Panc1 (cell line): ENCODE measurements at regions not wholly inside any gene's neighbourhood (a gene's known extent, or its start where the extent isn't known, plus 50 kb on each side); places are given as distances from the start of the nearest gene placed in this dataset.

Source experiments
- ATAC-seq: fragments of 200-7000 bp; cut with Tn5 transposase; 2 replicates; pipeline ENCODE4 v1.9.1; 2020; ENCODE audit warnings: mild to moderate bottlenecking, moderate library complexity
- BruUV-seq: library from RNA; stranded (reverse); fragments of 400-500 nt; replicated peaks from 2 replicates; lab custom pipeline; 2021; lab: Mats Ljungman, UMichigan
- CTCF ChIA-PET: fragments of 300-600 bp; sonication (Branson Sonifier 250); formaldehyde crosslinking; loops from one replicate; lab custom pipeline; 2022; ENCODE audit warnings: antibody characterized with exemption; lab: Charles Lee
- POLR2A ChIA-PET: fragments of 300-600 bp; sonication (Branson Sonifier 250); formaldehyde crosslinking; loops from one replicate; lab custom pipeline; 2022; ENCODE audit warnings: antibody characterized with exemption; lab: Charles Lee
- DNase-seq: peaks from one replicate; pipeline ENCODE4 v3.0.0-alpha.2; 2010; ENCODE audit warnings: low read depth, low spot score
- H3K27ac ChIP-seq: 2 replicates; pipeline ENCODE4 v1.5.1; 2011; ENCODE audit warnings: mild to moderate bottlenecking, low read length, inconsistent platforms
- H3K27me3 ChIP-seq: fragments of 200-500 bp; sonication (Bioruptor generic); 2 replicates; pipeline ENCODE4 v1.6.0; 2014; ENCODE audit warnings: low read length, inconsistent platforms; ENCODE audit not compliant: control insufficient read depth, insufficient read depth
- H3K36me3 ChIP-seq: fragments of 200-500 bp; sonication (Bioruptor generic); 2 replicates; pipeline ENCODE4 v1.5.1; 2014; ENCODE audit warnings: inconsistent platforms, mild to moderate bottlenecking, low read length, moderate library complexity; ENCODE audit not compliant: control insufficient read depth, insufficient read depth
- H3K4me1 ChIP-seq: 2 replicates; pipeline ENCODE4 v1.5.1; 2011; ENCODE audit warnings: inconsistent platforms, mild to moderate bottlenecking, low read length, moderate library complexity; ENCODE audit not compliant: control insufficient read depth, insufficient read depth
- H3K4me3 ChIP-seq, 2 experiments: 2 replicates each; pipeline ENCODE4 v1.5.1; 2011 to 2012; ENCODE audit warnings: low read depth in 2 of 2, low read length in 2 of 2, mild to moderate bottlenecking in 2 of 2, inconsistent platforms in 1 of 2, moderate library complexity in 1 of 2
- H3K9me3 ChIP-seq: fragments of 200-500 bp; sonication (Bioruptor generic); 2 replicates; pipeline ENCODE4 v1.5.1; 2014; ENCODE audit warnings: low read depth, mild to moderate bottlenecking, inconsistent platforms, low read length, moderate library complexity; ENCODE audit not compliant: control insufficient read depth, insufficient read depth
- POLR2AphosphoS5 ChIP-seq: IDR thresholded peaks from 2 replicates; pipeline ENCODE4 v1.6.1; 2012; ENCODE audit warnings: mild to moderate bottlenecking, low read depth, low read length, moderate library complexity
- REST ChIP-seq, 2 experiments: IDR thresholded peaks; 2 replicates each; pipeline ENCODE4 v1.6.1; 2011 to 2012; ENCODE audit warnings: low read depth in 2 of 2, control low read depth in 1 of 2, low read length in 1 of 2, mild to moderate bottlenecking in 1 of 2, moderate library complexity in 1 of 2; ENCODE audit not compliant: insufficient read depth in 1 of 2
- SIN3A ChIP-seq: IDR thresholded peaks from 2 replicates; pipeline ENCODE4 v1.6.1; 2012; ENCODE audit warnings: low read depth, mild to moderate bottlenecking, low read length, moderate library complexity, borderline replicate concordance; ENCODE audit not compliant: insufficient read depth
- TCF7L2 ChIP-seq: IDR thresholded peaks from 2 replicates; pipeline ENCODE4 v1.6.1; 2011; ENCODE audit warnings: mild to moderate bottlenecking, low read depth, low read length, inconsistent platforms
- in situ Hi-C: cut with HindIII; loops from 2 replicates; pipeline ENCODE4 v1.10.0; 2016; ENCODE audit warnings: low sequenced_read_pairs, low pct_unique_long_range_greater_than_20kb
- intact Hi-C: fragments of 100-400 bp; cut with micrococcal nuclease; formaldehyde crosslinking; loops from one replicate; pipeline ENCODE4 v1.10.0; 2022; ENCODE audit not compliant: unreplicated experiment
- TF ChIP-seq, protein P1 (sequence below): fragments of 450-650 bp; IDR thresholded peaks from 2 replicates; pipeline ENCODE4 v1.5.1; 2017; ENCODE audit warnings: mild to moderate bottlenecking

DNA sequence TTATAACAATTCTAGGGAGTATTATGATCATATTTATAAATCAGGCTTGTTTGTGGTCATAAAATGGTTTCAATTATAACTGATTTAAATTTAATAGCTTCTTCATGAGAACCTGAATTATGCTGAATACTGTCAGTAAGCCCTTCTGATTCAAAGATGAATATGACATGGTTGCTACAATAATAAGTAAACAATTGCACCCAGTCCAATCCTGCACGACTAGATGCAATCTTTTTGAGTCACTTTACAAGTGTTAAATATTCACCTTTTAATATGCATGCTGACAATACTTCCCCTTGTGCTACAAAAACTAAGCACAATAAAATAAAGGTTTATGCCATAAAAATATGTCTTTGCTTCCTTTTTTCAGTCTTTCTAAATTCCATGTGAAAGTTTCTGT is 325.2 kb downstream of the KCNJ3 start:
- Histone ChIP-seq H3K36me3 (no peaks in the 10 kb centered on the region), H3K4me3 (no peak overlapping the region), H3K27me3 (no peaks in the 10 kb centered on the region), H3K4me1 (no peaks in the 10 kb centered on the region), H3K27ac (no peak overlapping the region), H3K9me3 (no peaks in the 10 kb centered on the region)
- POLR2A ChIA-PET: no interaction called here
- intact Hi-C loops: no loop called here
- BruUV-seq: no TSS peak
- ATAC-seq (no peak), DNase-seq (no peak)
- in situ Hi-C loops: no loop called here
- TF ChIP-seq TCF7L2 (no peak), REST (IDR thresholded peaks at IDR 0.05; ENCODE audit: insufficient read depth in 1 of 2, low read depth in 2 of 2, low read length in 1 of 2) (no peak), SIN3A (no peak), POLR2AphosphoS5 (no peak)
- TF ChIP-seq, protein P1, sequence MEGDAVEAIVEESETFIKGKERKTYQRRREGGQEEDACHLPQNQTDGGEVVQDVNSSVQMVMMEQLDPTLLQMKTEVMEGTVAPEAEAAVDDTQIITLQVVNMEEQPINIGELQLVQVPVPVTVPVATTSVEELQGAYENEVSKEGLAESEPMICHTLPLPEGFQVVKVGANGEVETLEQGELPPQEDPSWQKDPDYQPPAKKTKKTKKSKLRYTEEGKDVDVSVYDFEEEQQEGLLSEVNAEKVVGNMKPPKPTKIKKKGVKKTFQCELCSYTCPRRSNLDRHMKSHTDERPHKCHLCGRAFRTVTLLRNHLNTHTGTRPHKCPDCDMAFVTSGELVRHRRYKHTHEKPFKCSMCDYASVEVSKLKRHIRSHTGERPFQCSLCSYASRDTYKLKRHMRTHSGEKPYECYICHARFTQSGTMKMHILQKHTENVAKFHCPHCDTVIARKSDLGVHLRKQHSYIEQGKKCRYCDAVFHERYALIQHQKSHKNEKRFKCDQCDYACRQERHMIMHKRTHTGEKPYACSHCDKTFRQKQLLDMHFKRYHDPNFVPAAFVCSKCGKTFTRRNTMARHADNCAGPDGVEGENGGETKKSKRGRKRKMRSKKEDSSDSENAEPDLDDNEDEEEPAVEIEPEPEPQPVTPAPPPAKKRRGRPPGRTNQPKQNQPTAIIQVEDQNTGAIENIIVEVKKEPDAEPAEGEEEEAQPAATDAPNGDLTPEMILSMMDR: no peak
- CTCF ChIA-PET: no interaction called here

DNA sequence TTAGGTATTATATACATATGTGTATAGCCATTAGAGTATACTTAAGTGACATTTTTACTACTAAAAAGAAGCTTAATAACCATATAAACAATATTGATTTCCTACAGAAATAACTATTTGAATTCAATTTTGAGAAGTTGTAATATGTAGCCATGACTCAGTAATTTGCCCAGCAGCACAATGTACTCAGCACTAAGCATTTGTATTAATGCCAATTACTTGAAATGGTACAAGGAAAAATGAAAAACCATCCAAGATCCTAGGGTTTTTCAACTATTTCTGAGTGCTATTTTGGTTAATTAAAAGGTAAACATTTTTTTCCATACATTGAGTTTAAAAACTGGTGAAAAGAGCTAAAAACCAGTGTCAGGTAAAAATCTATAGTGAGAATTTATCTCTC is 324.0 kb downstream of the KCNJ3 start:
- CTCF ChIA-PET: no interaction called here
- no peak for TF ChIP-seq POLR2AphosphoS5
- TF ChIP-seq, protein P1: no peak
- TF ChIP-seq SIN3A: no peak
- no peak for TF ChIP-seq REST (IDR thresholded peaks at IDR 0.05; ENCODE audit: insufficient read depth in 1 of 2, low read depth in 2 of 2, low read length in 1 of 2)
- no peak for TF ChIP-seq TCF7L2
- POLR2A ChIA-PET: no interaction called here
- Histone ChIP-seq H3K9me3 (no peaks in the 10 kb centered on the region), H3K36me3 (no peaks in the 10 kb centered on the region), H3K27ac (no peak overlapping the region), H3K27me3 (no peaks in the 10 kb centered on the region), H3K4me1 (no peaks in the 10 kb centered on the region), H3K4me3 (no peak overlapping the region)
- no TSS peak for BruUV-seq
- DNase-seq: no peak
- intact Hi-C loops (no loop called here), in situ Hi-C loops (no loop called here)
- no peak for ATAC-seq
